GM12874 (cell line): ENCODE measurements at regions not wholly inside any gene's neighbourhood (a gene's known extent, or its start where the extent isn't known, plus 50 kb on each side); places are given as distances from the start of the nearest gene placed in this dataset.

Experiments used
- TF ChIP-seq, protein P1 (sequence below): IDR thresholded peaks from 2 replicates; pipeline ENCODE4 v1.5.1; 2011; ENCODE audit warnings: low read depth, mild to moderate bottlenecking, control low read depth, low read length, moderate library complexity; ENCODE audit not compliant: insufficient read depth

- TF ChIP-seq, protein P1, sequence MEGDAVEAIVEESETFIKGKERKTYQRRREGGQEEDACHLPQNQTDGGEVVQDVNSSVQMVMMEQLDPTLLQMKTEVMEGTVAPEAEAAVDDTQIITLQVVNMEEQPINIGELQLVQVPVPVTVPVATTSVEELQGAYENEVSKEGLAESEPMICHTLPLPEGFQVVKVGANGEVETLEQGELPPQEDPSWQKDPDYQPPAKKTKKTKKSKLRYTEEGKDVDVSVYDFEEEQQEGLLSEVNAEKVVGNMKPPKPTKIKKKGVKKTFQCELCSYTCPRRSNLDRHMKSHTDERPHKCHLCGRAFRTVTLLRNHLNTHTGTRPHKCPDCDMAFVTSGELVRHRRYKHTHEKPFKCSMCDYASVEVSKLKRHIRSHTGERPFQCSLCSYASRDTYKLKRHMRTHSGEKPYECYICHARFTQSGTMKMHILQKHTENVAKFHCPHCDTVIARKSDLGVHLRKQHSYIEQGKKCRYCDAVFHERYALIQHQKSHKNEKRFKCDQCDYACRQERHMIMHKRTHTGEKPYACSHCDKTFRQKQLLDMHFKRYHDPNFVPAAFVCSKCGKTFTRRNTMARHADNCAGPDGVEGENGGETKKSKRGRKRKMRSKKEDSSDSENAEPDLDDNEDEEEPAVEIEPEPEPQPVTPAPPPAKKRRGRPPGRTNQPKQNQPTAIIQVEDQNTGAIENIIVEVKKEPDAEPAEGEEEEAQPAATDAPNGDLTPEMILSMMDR, result no peak
Measured at GRCh38 chr4:184335520-184335919, 117.8 kb upstream of the ENPP6 start.

DNA sequence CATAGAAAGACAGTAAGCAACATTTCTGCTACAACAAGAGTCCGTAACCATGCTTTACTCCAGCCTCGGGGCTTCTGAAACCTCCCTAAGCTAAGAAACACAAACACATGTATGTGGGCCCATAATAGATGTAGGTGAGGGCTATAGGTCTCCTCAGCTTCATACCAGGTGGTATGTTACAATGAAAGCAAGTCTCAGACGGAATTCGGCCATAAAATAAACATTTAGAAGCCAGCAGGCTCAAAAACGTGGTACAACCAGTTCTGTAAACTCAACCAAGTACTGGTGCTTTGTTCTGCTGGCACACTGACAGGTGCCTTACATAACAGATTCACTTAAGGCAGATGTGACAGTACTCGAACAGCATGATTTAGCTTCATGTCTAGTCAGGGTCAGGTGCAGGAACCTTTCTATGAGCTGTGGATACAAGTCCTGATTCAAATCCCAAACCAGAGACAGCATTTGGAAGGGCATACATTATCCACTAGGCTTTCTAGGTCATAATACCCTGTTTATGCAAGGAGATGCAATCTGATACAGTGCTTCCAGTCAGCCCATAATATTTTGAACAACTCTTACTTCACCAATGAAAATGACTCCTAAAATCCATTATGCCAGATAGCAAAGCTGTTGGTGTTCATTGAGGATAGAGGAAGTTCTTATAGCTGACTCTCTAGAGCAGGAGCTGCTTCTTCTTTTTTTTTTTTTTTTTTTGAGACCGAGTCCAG is 113.8 kb upstream of the ENPP6 start:
- TF ChIP-seq, protein P1, result no peak

DNA sequence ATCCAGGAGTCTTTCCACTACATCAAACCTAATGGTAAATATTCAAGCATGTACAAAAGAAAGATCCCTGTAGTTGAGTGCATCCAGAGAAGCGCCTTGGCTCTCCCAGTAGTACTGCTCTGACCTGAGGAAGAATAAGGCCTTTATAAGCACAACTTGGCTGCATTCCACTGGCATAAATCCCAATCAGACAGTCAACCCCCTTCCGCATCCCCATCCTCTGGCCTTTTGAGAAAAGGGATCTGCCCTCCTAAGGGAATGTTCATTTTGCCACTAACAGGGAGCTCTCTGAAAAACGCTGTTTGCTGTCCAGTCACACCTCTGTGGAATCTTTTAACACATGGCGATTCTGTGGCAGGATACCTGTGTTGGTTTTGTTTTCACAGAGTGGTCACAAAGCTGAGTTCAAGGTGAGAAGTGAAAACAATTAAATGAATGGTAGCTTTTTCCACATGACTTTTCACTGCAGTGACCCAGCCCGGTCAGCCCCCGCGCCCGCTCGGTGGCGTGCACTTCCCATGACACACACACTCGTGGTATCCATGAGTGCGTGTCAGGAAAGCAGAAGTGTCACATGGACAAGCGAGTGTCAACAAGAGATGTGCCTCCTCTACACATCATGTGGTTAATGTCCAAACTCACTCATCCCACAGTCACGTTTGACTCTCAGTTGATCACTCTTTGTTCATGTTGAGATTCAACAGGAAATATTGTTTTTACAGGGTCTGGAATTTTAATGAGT is 112.2 kb upstream of the ENPP6 start:
- TF ChIP-seq, protein P1, result no peak

DNA sequence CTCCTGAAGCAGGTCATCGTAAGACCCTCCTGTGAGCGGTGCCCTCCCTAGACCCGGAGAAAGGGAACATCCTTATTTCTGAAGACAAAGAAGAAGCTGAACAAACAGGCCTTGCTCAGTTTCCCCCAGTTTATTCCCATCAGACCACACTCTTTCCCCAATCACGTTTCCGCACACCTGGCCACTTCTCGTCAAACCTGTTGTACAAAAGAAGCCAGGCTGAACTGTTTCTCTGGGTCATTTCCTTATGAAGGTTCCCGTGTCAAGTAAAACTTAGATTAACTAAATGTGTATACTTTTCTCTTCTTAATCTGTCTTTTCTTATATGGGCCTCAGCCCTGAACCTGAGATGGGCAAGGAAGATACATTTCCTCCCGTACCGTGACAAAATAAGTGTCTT is 111.6 kb upstream of the ENPP6 start:
- TF ChIP-seq, protein P1, result no peak

GRCh38 chr4:184328022-184328736 is 110.5 kb upstream of the ENPP6 start:
- TF ChIP-seq, protein P1, result no peak

- TF ChIP-seq, protein P1, result no peak
Measured at GRCh38 chr4:184324939-184325477, 107.3 kb upstream of the ENPP6 start.
